IPS DF 6.9 (cell line): ENCODE measurements at regions not wholly inside any gene's neighbourhood (a gene's known extent, or its start where the extent isn't known, plus 50 kb on each side); places are given as distances from the start of the nearest gene placed in this dataset.

Source experiments
- DNase-seq: peaks from one replicate; pipeline ENCODE4 v3.0.0-alpha.2; 2013; ENCODE audit warnings: low read depth, low spot score
- H3K27ac ChIP-seq: one replicate; pipeline ENCODE4 v1.5.1; 2013; ENCODE audit warnings: low read length, control low read depth
- H3K27me3 ChIP-seq: 2 replicates; pipeline ENCODE4 v1.6.1; 2013; ENCODE audit warnings: mild to moderate bottlenecking, low read length; ENCODE audit not compliant: control insufficient read depth, insufficient read depth
- H3K36me3 ChIP-seq: 2 replicates; pipeline ENCODE4 v1.6.1; 2013; ENCODE audit warnings: low read length; ENCODE audit not compliant: control insufficient read depth, insufficient read depth
- H3K4me1 ChIP-seq: 2 replicates; pipeline ENCODE4 v1.6.1; 2013; ENCODE audit warnings: low read length; ENCODE audit not compliant: control insufficient read depth, insufficient read depth
- H3K4me3 ChIP-seq: 2 replicates; pipeline ENCODE4 v1.5.1; 2013; ENCODE audit warnings: mild to moderate bottlenecking, low read length
- H3K9me3 ChIP-seq: 2 replicates; pipeline ENCODE4 v1.6.1; 2013; ENCODE audit warnings: low read length, inconsistent platforms; ENCODE audit not compliant: control insufficient read depth, insufficient read depth
- WGBS: extraction: QIAGEN DNeasy Blood & Tissue Kit; methylation state at CpG from one replicate; pipeline ENCODE4 v1.1.7; 2013; ENCODE audit warnings: mixed read lengths, missing lambda C conversion rate; ENCODE audit not compliant: insufficient read length, insufficient coverage; 5-methylcytosine and 5-hydroxymethylcytosine counted together

DNA sequence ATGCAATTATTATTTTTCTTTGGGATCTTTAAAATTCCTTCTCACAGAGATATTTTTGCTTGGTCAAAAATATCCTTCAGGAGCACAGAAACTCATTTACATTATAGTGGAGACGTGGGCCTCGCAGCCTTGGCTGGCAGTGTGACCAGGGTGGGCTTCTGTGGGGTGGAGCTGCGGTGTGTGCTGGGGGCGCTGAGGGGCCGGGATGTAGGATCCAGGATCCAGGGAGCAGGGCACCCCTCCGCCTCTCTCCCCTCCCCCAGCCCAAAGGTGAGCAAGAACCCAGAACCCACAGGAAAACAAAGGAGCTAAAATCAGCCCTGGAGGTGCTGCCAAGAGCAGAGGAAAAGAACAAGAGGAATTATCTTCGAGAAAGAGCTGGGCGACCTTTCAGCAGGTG is 79.1 kb upstream of the OLFM1 start:
- Histone ChIP-seq H3K27me3 (no peaks in the 10 kb centered on the region), H3K36me3 (no peaks in the 10 kb centered on the region), H3K4me3 (no peak overlapping the region), H3K4me1 (peaks cover 1% of the 10 kb centered on the region; the same call in 1 of the 2 replicates), H3K27ac (no peak overlapping the region), H3K9me3 (no peaks in the 10 kb centered on the region)
- WGBS, result no CpG with 5 or more reads among the region's 8 CpGs
- no peak for DNase-seq

DNA sequence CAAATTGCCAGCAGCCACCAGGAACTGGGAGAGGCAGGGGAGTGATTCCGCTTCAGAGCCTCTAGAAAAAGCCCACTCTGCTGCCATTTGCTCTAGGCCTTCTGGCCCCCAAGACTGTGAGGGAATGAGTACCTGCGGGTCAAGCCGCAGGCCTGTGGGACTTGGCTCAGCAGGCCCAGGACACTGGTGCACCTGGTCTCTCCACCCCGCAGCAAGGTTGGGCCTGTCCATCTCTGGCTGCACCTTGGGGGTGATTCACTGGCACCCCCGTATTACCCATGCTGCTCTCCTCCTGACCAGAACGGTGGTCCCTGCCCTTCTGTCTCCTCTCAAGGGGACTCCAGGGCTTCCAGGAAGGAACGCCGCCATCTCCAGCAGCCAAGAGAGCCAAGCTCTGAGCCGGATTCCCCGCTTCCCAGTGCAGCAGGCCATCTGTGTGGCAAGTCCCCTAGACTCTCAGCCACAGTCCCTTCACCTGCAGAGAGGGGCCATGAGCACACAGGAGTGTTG is 78.4 kb upstream of the OLFM1 start:
- Histone ChIP-seq H3K4me3 (no peak overlapping the region), H3K4me1 (peaks cover 1% of the 10 kb centered on the region; the same call in 1 of the 2 replicates), H3K27ac (no peak overlapping the region), H3K27me3 (no peaks in the 10 kb centered on the region), H3K9me3 (no peaks in the 10 kb centered on the region), H3K36me3 (no peaks in the 10 kb centered on the region)
- no CpG with 5 or more reads among the region's 10 CpGs for WGBS
- no peak for DNase-seq

DNA sequence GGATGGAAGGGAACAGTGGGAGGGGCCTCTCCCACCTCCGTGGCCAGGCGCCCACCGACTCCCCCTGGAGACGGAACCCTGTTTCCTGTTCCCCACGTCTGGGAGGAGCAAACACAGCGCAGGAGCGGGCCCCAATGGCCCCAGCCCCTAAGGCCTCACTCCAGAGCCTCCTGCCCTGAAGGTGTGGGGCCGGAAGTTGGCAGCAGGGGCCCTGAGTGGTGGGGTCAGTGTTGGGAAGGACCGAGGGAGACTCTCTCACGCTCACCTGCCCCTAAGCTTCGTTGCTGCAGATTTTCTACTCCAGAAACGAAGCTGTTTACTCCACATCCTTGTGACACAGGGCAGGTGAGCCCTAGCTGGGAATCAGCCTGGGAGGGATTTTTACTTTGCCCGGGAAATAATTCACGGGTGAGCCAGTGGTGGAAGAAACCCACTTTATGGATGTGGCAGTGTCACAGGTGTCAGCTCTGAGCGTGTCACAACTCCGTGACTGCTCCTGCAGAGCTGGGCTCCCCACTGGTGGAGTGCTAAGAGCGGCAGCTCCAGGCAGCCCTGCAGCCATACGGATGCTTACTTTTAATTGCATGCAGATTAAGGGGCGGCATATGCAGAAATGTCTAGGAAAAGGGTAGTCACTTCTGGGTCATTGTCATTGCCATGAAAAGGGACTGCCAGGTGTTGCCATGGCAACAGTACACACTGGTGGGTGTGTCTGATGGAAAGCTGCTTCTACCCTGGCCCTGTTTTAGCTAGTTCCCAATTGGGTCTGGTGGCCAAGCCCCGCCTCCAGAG is 77.5 kb upstream of the OLFM1 start:
- no CpG with 5 or more reads among the region's 20 CpGs for WGBS
- Histone ChIP-seq H3K27me3 (no peaks in the 10 kb centered on the region), H3K36me3 (no peaks in the 10 kb centered on the region), H3K9me3 (no peaks in the 10 kb centered on the region), H3K4me1 (peaks cover 1% of the 10 kb centered on the region; the same call in 1 of the 2 replicates), H3K27ac (no peak overlapping the region), H3K4me3 (no peak overlapping the region)
- no peak for DNase-seq

DNA sequence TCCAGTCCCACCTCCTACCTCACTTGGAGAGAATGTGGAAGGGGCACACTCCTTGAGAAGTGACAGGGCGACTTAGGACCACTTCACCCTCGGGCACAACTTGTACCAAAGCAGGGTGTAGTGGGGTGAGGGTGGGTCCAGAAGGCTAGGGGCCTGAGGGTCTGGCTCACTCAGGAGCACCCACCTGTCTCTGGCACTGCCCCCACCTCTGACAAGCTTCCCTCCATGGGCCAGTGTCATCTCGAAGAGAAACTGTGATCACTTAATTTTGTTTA is 76.9 kb upstream of the OLFM1 start:
- no peak overlapping the region for H3K27ac ChIP-seq
- H3K27me3 ChIP-seq, result no peaks in the 10 kb centered on the region
- H3K9me3 ChIP-seq, result no peaks in the 10 kb centered on the region
- no peaks in the 10 kb centered on the region for H3K36me3 ChIP-seq
- H3K4me3 ChIP-seq, result no peak overlapping the region
- DNase-seq, result no peak
- peaks cover 1% of the 10 kb centered on the region; the same call in 1 of the 2 replicates for H3K4me1 ChIP-seq
- WGBS, result no CpG with 5 or more reads among the region's 3 CpGs

DNA sequence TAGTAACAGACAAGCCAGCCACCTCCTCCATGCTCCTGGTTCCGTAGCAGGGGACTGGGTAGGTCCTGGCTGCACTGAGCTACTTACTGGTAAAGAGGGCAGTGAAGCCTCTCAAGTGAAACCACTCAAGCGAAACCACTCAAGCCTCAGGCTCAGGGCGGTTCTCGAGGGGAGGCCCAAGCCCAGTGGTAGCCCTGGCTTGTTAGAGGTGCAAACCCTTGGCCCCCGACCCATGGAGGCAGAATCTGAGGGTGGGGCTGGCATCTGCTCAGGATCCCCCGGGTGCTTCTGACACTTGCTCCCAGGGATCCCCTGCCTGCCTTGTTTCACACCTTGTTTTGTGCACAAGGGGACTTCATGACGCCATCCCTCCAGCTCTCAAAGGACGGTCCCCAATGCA is 76.5 kb upstream of the OLFM1 start:
- Histone ChIP-seq H3K4me1 (peaks cover 1% of the 10 kb centered on the region; the same call in 1 of the 2 replicates), H3K4me3 (no peak overlapping the region), H3K27me3 (no peaks in the 10 kb centered on the region), H3K9me3 (no peaks in the 10 kb centered on the region), H3K36me3 (no peaks in the 10 kb centered on the region), H3K27ac (no peak overlapping the region)
- no CpG with 5 or more reads among the region's 8 CpGs for WGBS
- DNase-seq, result no peak

DNA sequence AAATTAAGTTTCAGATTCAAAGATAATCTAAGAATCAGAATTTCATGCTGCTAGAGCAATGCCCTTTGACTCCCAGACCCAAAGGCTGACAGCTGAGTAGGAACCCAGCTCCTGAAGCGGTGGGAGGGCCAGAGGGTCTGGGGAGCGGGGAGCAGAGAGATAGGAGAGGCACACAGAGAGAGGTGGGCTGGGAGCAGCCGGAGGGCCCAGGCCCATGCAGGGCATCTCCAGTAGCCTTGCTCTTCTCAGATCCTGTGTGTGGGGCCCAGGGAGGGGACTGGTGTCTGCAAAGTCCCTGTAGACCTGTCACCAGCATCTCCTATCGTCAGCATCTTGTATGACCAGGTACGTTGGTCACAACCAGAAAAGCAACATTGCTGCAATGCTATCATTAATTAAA is 75.3 kb upstream of the OLFM1 start:
- no peak for DNase-seq
- WGBS, result no CpG with 5 or more reads among the region's 5 CpGs
- Histone ChIP-seq H3K4me1 (peaks cover 1% of the 10 kb centered on the region; the same call in 1 of the 2 replicates), H3K27me3 (no peaks in the 10 kb centered on the region), H3K4me3 (no peak overlapping the region), H3K9me3 (no peaks in the 10 kb centered on the region), H3K27ac (no peak overlapping the region), H3K36me3 (no peaks in the 10 kb centered on the region)

DNA sequence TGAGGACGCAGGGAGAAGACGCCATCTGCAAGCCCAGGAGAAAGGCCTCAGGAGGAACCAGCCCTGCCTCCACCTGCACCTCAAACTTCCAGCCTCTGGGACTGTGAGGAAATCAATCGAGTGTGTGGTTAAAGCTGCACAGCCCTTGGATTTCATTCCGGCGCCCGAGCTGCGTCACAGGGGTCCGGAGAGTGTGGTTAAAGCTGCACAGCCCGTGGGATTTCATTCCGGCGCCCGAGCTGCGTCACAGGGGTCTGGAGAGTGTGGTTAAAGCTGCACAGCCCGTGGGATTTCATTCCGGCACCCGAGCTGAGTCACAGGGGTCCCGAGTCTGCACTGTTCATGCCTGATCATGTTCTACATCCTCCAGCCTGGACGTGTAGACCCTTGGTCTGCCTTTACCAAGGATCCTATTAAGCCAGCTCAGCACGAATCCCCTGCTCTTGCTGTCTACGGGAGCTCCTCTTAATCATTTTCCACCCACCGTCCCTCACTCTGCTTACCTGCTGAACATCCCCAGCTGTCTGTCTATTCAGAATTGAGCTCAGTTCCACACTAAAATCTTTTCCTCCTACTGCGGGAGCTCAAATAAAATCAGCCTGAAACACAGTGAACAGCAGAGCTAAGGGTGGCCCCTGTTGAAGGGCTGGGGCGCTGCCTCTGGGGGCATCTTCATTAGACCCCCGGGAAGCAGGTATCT is 73.0 kb upstream of the OLFM1 start:
- H3K36me3 ChIP-seq, result no peaks in the 10 kb centered on the region

DNA sequence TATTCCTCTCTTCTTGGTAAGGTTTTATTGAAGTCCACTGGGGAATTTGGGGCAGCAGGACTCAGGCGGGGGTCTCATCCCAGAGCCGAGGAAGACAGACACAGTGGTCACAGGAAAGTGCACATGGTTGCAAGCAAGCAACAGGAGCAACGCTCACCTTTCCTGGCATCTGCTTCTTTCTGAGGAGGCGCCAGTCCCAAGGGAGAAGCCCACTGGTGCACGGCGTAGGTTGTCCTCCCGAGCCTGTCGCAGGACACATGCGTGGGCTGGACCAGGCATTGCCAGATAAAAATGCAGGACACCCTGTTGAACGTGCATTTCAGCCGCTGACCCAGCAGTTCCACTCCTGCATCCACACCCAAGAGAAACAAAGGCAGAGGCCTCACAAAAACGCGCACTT is 72.4 kb upstream of the OLFM1 start:
- no peaks in the 10 kb centered on the region for H3K36me3 ChIP-seq
- H3K27me3 ChIP-seq, result no peaks in the 10 kb centered on the region
- no peak overlapping the region for H3K27ac ChIP-seq
- H3K4me3 ChIP-seq, result no peak overlapping the region
- DNase-seq, result no peak
- peaks cover 1% of the 10 kb centered on the region; the same call in 1 of the 2 replicates for H3K4me1 ChIP-seq
- no peaks in the 10 kb centered on the region for H3K9me3 ChIP-seq
- no CpG with 5 or more reads among the region's 13 CpGs for WGBS

More for the DNA sequence above, 73.0 kb upstream of the OLFM1 start:
- no CpG with 5 or more reads among the region's 24 CpGs for WGBS
- no peak overlapping the region for H3K27ac ChIP-seq
- no peak for DNase-seq
- H3K9me3 ChIP-seq, result no peaks in the 10 kb centered on the region
- peaks cover 1% of the 10 kb centered on the region; the same call in 1 of the 2 replicates for H3K4me1 ChIP-seq
- H3K4me3 ChIP-seq, result no peak overlapping the region
- no peaks in the 10 kb centered on the region for H3K27me3 ChIP-seq

DNA sequence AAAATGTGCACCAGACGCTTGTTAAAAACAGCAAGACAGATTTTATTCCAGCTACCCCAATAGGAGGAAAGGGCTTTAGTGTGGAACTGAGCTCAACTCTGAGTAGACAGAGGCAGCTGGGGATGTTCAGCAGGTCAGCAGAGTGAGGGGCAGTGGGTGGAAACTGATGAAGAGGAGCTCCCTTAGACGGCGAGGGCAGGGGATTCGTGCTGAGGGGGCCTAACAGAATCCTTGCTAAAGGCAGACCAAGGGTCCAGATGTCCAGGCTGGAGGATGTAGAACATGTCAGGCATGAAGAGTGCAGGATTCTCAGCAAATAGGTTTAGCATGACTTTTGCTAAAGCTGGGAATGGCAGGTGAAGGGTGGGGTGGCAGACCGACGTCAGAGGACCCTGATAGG is 71.9 kb upstream of the OLFM1 start:
- no peaks in the 10 kb centered on the region for H3K9me3 ChIP-seq
- H3K27me3 ChIP-seq, result no peaks in the 10 kb centered on the region
- no CpG with 5 or more reads among the region's 6 CpGs for WGBS
- DNase-seq, result no peak
- no peaks in the 10 kb centered on the region for H3K36me3 ChIP-seq
- H3K4me1 ChIP-seq, result peaks cover 1% of the 10 kb centered on the region; the same call in 1 of the 2 replicates
- H3K4me3 ChIP-seq, result no peak overlapping the region
- no peak overlapping the region for H3K27ac ChIP-seq

DNA sequence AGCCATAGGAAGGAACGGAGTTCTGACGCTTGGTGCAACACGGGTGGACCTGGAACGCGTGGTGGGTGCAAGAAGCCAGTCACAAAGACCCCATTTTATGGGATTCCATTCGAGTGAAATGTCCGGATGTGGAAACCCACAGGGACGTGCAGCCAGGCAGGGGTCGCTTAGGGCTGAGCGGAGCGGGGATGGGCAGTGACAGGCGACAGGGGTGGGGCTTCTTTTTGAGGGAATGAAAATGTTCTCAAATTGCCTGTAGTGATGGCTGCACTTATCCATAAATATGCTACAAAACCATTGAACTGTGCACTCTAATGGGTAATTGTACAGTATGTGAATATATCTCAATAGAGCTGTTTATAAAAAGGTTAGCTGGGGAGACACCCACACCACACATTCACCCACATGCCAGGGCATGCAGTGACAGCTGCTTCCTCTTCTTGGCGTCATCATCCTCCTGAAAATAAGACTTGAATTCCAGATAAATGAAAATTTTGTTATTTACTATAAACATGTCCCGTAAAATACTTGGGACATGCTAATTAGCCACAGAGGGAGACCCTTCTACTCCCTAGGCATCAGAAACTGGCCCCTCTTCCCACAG is 71.3 kb upstream of the OLFM1 start:
- H3K4me1 ChIP-seq, result peaks cover 1% of the 10 kb centered on the region; the same call in 1 of the 2 replicates
- no peaks in the 10 kb centered on the region for H3K27me3 ChIP-seq
- H3K4me3 ChIP-seq, result no peak overlapping the region
- DNase-seq, result no peak
- H3K27ac ChIP-seq, result no peak overlapping the region
- no peaks in the 10 kb centered on the region for H3K9me3 ChIP-seq
- WGBS, result no CpG with 5 or more reads among the region's 14 CpGs
- H3K36me3 ChIP-seq, result no peaks in the 10 kb centered on the region
